Stomach (tissue), 4 donors: ENCODE measurements at regions not wholly inside any gene's neighbourhood (a gene's known extent, or its start where the extent isn't known, plus 50 kb on each side); places are given as distances from the start of the nearest gene placed in this dataset.
"Not testable (repeated sequence)": the region's sequence is repeated elsewhere in the genome, so short reads cannot be mapped to it uniquely, and the experiment has no call there.

Experiments used
- POLR2A ChIP-seq, 4 donors: fragments of 450-650 bp; IDR thresholded peaks; one replicate each; pipeline ENCODE4 v1.6.1; 2016; ENCODE audit warnings: antibody characterized with exemption in 4 of 4, control low read depth in 2 of 4, mild to moderate bottlenecking in 1 of 4, moderate library complexity in 1 of 4
- TF ChIP-seq, protein P1 (sequence below), 7 experiments: fragments of 450-650 bp in 4 of 7; fragments of 200-600 bp in 3 of 7; sonication (generic) in 3 of 7; IDR thresholded peaks; one replicate each; pipeline ENCODE4 v1.5.1; 2016 to 2019; ENCODE audit warnings: antibody characterized with exemption in 7 of 7, control low read depth in 2 of 7, mild to moderate bottlenecking in 1 of 7

GRCh38 chr3:166571686-166572085 lies 734.5 kb upstream of the BCHE start:
- TF ChIP-seq POLR2A (IDR thresholded peaks at IDR 0.05): not testable (repeated sequence)
- TF ChIP-seq, protein P1, sequence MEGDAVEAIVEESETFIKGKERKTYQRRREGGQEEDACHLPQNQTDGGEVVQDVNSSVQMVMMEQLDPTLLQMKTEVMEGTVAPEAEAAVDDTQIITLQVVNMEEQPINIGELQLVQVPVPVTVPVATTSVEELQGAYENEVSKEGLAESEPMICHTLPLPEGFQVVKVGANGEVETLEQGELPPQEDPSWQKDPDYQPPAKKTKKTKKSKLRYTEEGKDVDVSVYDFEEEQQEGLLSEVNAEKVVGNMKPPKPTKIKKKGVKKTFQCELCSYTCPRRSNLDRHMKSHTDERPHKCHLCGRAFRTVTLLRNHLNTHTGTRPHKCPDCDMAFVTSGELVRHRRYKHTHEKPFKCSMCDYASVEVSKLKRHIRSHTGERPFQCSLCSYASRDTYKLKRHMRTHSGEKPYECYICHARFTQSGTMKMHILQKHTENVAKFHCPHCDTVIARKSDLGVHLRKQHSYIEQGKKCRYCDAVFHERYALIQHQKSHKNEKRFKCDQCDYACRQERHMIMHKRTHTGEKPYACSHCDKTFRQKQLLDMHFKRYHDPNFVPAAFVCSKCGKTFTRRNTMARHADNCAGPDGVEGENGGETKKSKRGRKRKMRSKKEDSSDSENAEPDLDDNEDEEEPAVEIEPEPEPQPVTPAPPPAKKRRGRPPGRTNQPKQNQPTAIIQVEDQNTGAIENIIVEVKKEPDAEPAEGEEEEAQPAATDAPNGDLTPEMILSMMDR (IDR thresholded peaks at IDR 0.05): not testable (repeated sequence)
